Pancreas (tissue), 10 donors: ENCODE measurements at regions not wholly inside any gene's neighbourhood (a gene's known extent, or its start where the extent isn't known, plus 50 kb on each side); places are given as distances from the start of the nearest gene placed in this dataset.

ENCODE experiments used
- ATAC-seq, 4 donors: fragments of 200-7000 bp; cut with Tn5 transposase; one replicate each; pipeline versions ENCODE4 v1.8.0 to v1.9.1; 2020; ENCODE audit warnings: mild to moderate bottlenecking in 4 of 4, moderate library complexity in 4 of 4
- DNase-seq, 6 donors: peaks; one replicate each; pipeline ENCODE4 v3.0.0-alpha.2; 2020
- FAIRE-seq: peaks from 2 replicates; lab custom pipeline; 2012; peaks lifted over from hg19 to GRCh38; lab: Jason Lieb, UNC
- H3K27ac ChIP-seq, 4 donors: fragments of 200-600 bp; sonication (generic); 1 replicate in 3 of 4; 2 replicates in 1 of 4; pipeline versions ENCODE4 v1.5.0 to v1.8.0; 2020
- H3K27me3 ChIP-seq, 4 donors: fragments of 200-600 bp; one replicate each; pipeline ENCODE4 v1.8.0; 2021
- H3K36me3 ChIP-seq, 3 donors: fragments of 200-600 bp; sonication (generic) in 1 of 3; one replicate each; pipeline versions ENCODE4 v1.5.0 to v1.8.0; 2020 to 2021
- H3K4me1 ChIP-seq, 3 donors: fragments of 200-600 bp; one replicate each; pipeline ENCODE4 v1.8.0; 2021
- H3K4me3 ChIP-seq, 4 donors: fragments of 200-600 bp; sonication (generic) in 2 of 4; one replicate each; pipeline versions ENCODE4 v1.5.0 to v1.8.0; 2020 to 2021
- H3K9me3 ChIP-seq, 4 donors: fragments of 200-600 bp; one replicate each; pipeline ENCODE4 v1.8.0; 2021
- WGBS, 2 donors: extraction: QIAGEN DNeasy Blood & Tissue Kit; methylation state at CpG; one replicate each; pipeline ENCODE4 v1.1.7; 2013; 5-methylcytosine and 5-hydroxymethylcytosine counted together
- intact Hi-C, 3 donors: fragments of 100-400 bp; cut with DNase I; formaldehyde crosslinking; loops; one replicate each; pipeline versions ENCODE4 v1.11.1 to v1.14.2; 2022
- TF ChIP-seq, protein P1 (sequence below), 4 donors: fragments of 200-600 bp; sonication (generic) in 3 of 4; IDR thresholded peaks; one replicate each; pipeline versions ENCODE4 v1.5.0 to v1.8.0; 2021; ENCODE audit warnings: antibody characterized with exemption in 4 of 4
- donor health status: healthy with polysubstance abuse.
- donor health status: DM: no; HTN: no; CAD: no; lungs with moderate emphysema.
- donor health status: DM: no; HTN: no; CAD: no.
- donor health status: control.
- donor health status: control.
- donor health status: Bipolar disorder and iron deficiency.
- donor health status: DM: yes; HTN: yes; CAD: no.
- donor health status: DM: no; HTN: no; CAD: no.
- donor health status: DM: no; HTN: no; CAD: no.
- donor health status: DM: yes; HTN: yes; CAD: no.

DNA sequence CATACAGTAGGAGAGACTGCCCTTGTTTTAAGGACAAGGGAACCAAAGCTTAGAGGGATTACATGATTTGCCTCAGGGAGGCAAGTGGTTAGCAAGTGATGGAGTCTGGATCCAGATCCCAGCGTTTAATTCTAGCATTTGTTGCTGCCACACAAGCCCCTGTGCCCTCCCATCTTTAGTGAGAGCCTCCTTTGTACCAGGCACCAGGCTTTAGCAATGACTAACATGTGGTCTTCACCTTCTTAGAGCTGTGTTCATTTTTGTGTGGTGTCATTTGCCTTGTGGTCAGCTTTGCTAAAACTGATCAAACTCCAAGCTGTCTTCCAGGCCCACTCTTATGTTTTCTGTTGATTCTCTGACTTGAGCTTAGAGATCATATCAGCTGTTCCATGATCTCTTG is 290.5 kb downstream of the RPLP1 start:
- Histone ChIP-seq H3K36me3 (no peaks in the 10 kb centered on the region), H3K27ac (no peak overlapping the region), H3K4me1 (no peaks in the 10 kb centered on the region), H3K9me3 (no peaks in the 10 kb centered on the region), H3K4me3 (no peak overlapping the region), H3K27me3 (no peaks in the 10 kb centered on the region)
- DNase-seq (no peak), ATAC-seq (no peak), FAIRE-seq (no peak)
- TF ChIP-seq, protein P1, sequence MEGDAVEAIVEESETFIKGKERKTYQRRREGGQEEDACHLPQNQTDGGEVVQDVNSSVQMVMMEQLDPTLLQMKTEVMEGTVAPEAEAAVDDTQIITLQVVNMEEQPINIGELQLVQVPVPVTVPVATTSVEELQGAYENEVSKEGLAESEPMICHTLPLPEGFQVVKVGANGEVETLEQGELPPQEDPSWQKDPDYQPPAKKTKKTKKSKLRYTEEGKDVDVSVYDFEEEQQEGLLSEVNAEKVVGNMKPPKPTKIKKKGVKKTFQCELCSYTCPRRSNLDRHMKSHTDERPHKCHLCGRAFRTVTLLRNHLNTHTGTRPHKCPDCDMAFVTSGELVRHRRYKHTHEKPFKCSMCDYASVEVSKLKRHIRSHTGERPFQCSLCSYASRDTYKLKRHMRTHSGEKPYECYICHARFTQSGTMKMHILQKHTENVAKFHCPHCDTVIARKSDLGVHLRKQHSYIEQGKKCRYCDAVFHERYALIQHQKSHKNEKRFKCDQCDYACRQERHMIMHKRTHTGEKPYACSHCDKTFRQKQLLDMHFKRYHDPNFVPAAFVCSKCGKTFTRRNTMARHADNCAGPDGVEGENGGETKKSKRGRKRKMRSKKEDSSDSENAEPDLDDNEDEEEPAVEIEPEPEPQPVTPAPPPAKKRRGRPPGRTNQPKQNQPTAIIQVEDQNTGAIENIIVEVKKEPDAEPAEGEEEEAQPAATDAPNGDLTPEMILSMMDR (IDR thresholded peaks at IDR 0.05), result no peak
- 76% methylated on average over 1 of the region's 1 CpG for WGBS, 2 donors
- intact Hi-C loops, result no loop called here

DNA sequence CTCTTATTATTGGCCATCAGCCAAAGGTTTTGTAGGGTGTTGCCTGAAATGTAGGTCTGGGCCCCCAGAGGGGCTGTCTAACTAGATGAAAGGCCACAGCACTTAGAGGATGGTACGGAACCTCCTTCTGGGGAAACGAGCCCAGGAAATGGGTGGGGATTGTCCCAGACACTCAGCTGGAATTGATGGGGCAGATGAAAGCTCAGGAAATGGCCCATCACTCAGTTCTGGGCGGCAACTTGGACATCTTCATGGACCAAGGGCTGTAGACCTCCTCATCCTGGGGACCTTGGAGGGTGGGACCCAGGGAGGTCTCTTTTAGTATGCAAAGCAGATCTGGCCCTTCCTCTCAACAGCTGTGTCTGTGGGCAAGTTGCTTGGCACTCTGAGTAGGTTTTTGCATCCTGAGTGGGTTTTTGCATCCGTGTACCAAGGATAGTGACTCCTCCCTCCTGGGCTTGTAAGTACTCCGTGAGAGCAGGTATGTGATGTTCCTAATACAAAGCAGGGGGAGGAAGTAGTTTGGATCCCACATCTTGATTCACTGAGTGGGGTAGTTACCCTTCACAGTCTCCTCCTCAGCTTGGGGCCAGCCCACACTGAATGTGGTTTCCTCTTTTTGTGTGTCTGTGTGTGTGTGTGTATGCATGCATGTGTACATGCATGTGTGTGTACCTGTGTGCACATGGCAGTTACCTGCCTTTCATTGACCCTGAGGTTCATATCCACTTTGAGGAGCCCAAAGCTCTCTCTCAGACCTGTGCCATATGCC is 292.0 kb downstream of the RPLP1 start:
- WGBS, 2 donors, result 73 to 75% methylated on average over 5 of the region's 5 CpGs
- Histone ChIP-seq H3K27me3 (no peaks in the 10 kb centered on the region), H3K4me3 (no peak overlapping the region), H3K9me3 (no peaks in the 10 kb centered on the region), H3K4me1 (no peaks in the 10 kb centered on the region), H3K27ac (no peak overlapping the region), H3K36me3 (no peaks in the 10 kb centered on the region)
- TF ChIP-seq, protein P1 (IDR thresholded peaks at IDR 0.05), result no peak
- intact Hi-C loops, result no loop called here
- ATAC-seq (no peak), FAIRE-seq (no peak), DNase-seq (no peak)

DNA sequence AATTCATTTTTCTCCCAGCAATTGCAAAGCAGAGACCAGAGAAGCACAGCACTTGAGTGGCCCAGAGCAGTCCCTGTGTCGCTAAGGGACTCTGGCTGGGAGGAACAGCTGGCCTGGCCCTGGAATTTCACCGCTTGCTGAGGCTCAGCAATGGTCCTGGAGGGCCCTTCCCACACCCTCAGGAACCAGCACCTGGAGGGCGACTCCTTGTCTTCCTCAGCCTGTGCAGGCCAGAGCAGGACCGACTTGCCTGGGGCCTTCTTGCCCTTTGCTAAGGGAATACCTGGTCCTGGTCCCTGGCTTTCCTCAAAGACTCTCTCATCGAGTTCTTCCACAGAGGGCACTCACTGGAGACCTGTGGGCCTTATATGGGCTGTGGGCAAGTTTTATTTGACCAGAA is 294.6 kb downstream of the RPLP1 start:
- TF ChIP-seq, protein P1 (IDR thresholded peaks at IDR 0.05), result no peak
- WGBS, 2 donors, result 82 to 90% methylated on average over 5 of the region's 5 CpGs
- H3K27ac ChIP-seq, result no peak overlapping the region
- H3K4me3 ChIP-seq, result no peak overlapping the region
- H3K9me3 ChIP-seq, result no peaks in the 10 kb centered on the region
- no peak for ATAC-seq
- intact Hi-C loops, result no loop called here
- H3K4me1 ChIP-seq, result no peaks in the 10 kb centered on the region
- DNase-seq, result no peak
- H3K36me3 ChIP-seq, result no peaks in the 10 kb centered on the region
- FAIRE-seq, result no peak
- H3K27me3 ChIP-seq, result no peaks in the 10 kb centered on the region

DNA sequence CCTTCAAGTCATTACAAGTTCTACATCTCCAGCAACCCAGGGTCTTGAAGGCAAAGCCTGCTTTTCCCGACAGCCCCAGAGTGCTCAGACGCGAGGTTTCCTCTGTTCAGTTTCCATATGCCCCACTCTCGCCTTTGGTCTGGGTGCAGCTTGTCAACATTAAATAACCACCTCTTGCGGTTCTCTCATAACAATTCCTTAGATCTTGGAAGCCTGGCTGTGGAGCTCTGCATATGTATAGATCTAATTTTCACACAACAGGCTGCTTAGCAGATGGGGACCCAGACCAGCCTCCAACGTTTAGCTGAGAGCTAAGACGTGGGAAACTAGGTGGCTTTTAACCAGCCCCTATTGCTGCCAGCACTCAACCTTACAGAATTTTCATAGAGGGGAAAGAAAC is 295.5 kb downstream of the RPLP1 start:
- Histone ChIP-seq H3K4me3 (no peak overlapping the region), H3K4me1 (no peaks in the 10 kb centered on the region), H3K36me3 (no peaks in the 10 kb centered on the region), H3K9me3 (no peaks in the 10 kb centered on the region), H3K27me3 (no peaks in the 10 kb centered on the region), H3K27ac (no peak overlapping the region)
- TF ChIP-seq, protein P1 (IDR thresholded peaks at IDR 0.05), result no peak
- no peak for FAIRE-seq
- 85 to 88% methylated on average over 7 of the region's 7 CpGs for WGBS, 2 donors
- intact Hi-C loops, result no loop called here
- ATAC-seq, result no peak
- DNase-seq, result no peak

DNA sequence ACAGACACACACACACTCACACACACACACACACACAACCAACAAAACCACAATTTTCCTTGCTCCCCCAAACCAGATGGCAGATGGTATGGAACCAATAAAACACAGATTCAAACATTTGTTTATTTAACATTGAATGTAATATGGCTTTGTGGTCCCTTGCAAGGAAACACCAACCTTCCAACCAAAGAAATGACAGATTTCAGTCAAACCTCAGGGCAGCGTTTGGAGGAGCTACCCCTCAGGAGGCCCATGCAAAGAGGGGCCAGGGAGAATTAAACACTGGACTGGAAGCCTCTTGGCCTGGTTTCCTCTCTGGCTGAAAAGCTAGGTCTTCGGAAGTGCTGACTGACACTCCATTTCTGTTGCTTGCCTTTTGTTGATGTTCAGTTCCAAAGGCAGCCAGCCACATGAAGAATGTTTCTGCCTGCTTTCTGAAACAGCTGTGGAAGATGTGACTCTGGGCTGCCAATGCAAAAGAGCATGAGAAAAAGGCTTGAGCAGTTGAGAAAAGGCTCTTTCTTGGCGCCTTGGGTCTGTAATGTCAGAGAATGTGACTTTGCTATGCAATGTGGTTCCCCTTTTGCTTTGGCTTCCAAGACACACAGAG is 296.1 kb downstream of the RPLP1 start:
- intact Hi-C loops, result no loop called here

More for the DNA sequence above, 296.1 kb downstream of the RPLP1 start:
- no peak for ATAC-seq
- Histone ChIP-seq H3K9me3 (no peaks in the 10 kb centered on the region), H3K36me3 (no peaks in the 10 kb centered on the region), H3K4me3 (no peak overlapping the region), H3K4me1 (no peaks in the 10 kb centered on the region), H3K27me3 (no peaks in the 10 kb centered on the region), H3K27ac (no peak overlapping the region)
- FAIRE-seq, result no peak
- no peak for DNase-seq
- TF ChIP-seq, protein P1 (IDR thresholded peaks at IDR 0.05), result no peak
- 87 to 96% methylated on average over 3 of the region's 3 CpGs for WGBS, 2 donors
